ENCODE measurements at regions not wholly inside any gene's neighbourhood (a gene's known extent, or its start where the extent isn't known, plus 50 kb on each side); places are given as distances from the start of the nearest gene placed in this dataset.

- H3K36me3 ChIP-seq (replicated peaks; ENCODE audit: control insufficient read depth, insufficient read depth, low read length), result no peaks in the 10 kb centered on the region
- H3K4me3 ChIP-seq (ENCODE audit: insufficient read depth, low read depth, low read length), result no peak overlapping the region
- no peaks in the 10 kb centered on the region for H3K27me3 ChIP-seq (ENCODE audit: control insufficient read depth, insufficient read depth, low read length)
- no peak for DNase-seq
Measured at GRCh38 chr1:222105861-222106260, 364.0 kb upstream of the DUSP10 start.

- no peak for DNase-seq
- no peaks in the 10 kb centered on the region for H3K27me3 ChIP-seq (ENCODE audit: control insufficient read depth, insufficient read depth, low read length)
- no peak overlapping the region for H3K4me3 ChIP-seq (ENCODE audit: insufficient read depth, low read depth, low read length)
- no peaks in the 10 kb centered on the region for H3K36me3 ChIP-seq (replicated peaks; ENCODE audit: control insufficient read depth, insufficient read depth, low read length)
Measured at GRCh38 chr1:222105393-222105737, 363.5 kb upstream of the DUSP10 start.

- no peak for DNase-seq
- Histone ChIP-seq H3K36me3 (replicated peaks; ENCODE audit: control insufficient read depth, insufficient read depth, low read length) (no peaks in the 10 kb centered on the region), H3K4me3 (ENCODE audit: insufficient read depth, low read depth, low read length) (no peak overlapping the region), H3K27me3 (ENCODE audit: control insufficient read depth, insufficient read depth, low read length) (no peaks in the 10 kb centered on the region)
Measured at GRCh38 chr1:222104694-222105392, 363.0 kb upstream of the DUSP10 start.

- Histone ChIP-seq H3K27me3 (ENCODE audit: control insufficient read depth, insufficient read depth, low read length) (no peaks in the 10 kb centered on the region), H3K36me3 (replicated peaks; ENCODE audit: control insufficient read depth, insufficient read depth, low read length) (no peaks in the 10 kb centered on the region), H3K4me3 (ENCODE audit: insufficient read depth, low read depth, low read length) (no peak overlapping the region)
- DNase-seq, result no peak
Measured at GRCh38 chr1:222104097-222104496, 362.2 kb upstream of the DUSP10 start.

GRCh38 chr1:222099746-222100145 is 357.9 kb upstream of the DUSP10 start:
- H3K27me3 ChIP-seq (ENCODE audit: control insufficient read depth, insufficient read depth, low read length), result no peaks in the 10 kb centered on the region
- no peaks in the 10 kb centered on the region for H3K36me3 ChIP-seq (replicated peaks; ENCODE audit: control insufficient read depth, insufficient read depth, low read length)
- no peak overlapping the region for H3K4me3 ChIP-seq (ENCODE audit: insufficient read depth, low read depth, low read length)
- no peak for DNase-seq

- H3K4me3 ChIP-seq (ENCODE audit: insufficient read depth, low read depth, low read length), result no peak overlapping the region
- DNase-seq, result no peak
- H3K36me3 ChIP-seq (replicated peaks; ENCODE audit: control insufficient read depth, insufficient read depth, low read length), result no peaks in the 10 kb centered on the region
- no peaks in the 10 kb centered on the region for H3K27me3 ChIP-seq (ENCODE audit: control insufficient read depth, insufficient read depth, low read length)
Measured at GRCh38 chr1:222098404-222098803, 356.5 kb upstream of the DUSP10 start.

- DNase-seq, result no peak
- Histone ChIP-seq H3K36me3 (replicated peaks; ENCODE audit: control insufficient read depth, insufficient read depth, low read length) (no peaks in the 10 kb centered on the region), H3K4me3 (ENCODE audit: insufficient read depth, low read depth, low read length) (no peak overlapping the region), H3K27me3 (ENCODE audit: control insufficient read depth, insufficient read depth, low read length) (no peaks in the 10 kb centered on the region)
Measured at GRCh38 chr1:222097588-222097987, 355.7 kb upstream of the DUSP10 start.

GRCh38 chr1:222096883-222097282 is 355.0 kb upstream of the DUSP10 start:
- DNase-seq, result no peak
- H3K36me3 ChIP-seq (replicated peaks; ENCODE audit: control insufficient read depth, insufficient read depth, low read length), result no peaks in the 10 kb centered on the region
- no peak overlapping the region for H3K4me3 ChIP-seq (ENCODE audit: insufficient read depth, low read depth, low read length)
- no peaks in the 10 kb centered on the region for H3K27me3 ChIP-seq (ENCODE audit: control insufficient read depth, insufficient read depth, low read length)

GRCh38 chr1:222096476-222096772 is 354.5 kb upstream of the DUSP10 start:
- Histone ChIP-seq H3K27me3 (ENCODE audit: control insufficient read depth, insufficient read depth, low read length) (no peaks in the 10 kb centered on the region), H3K36me3 (replicated peaks; ENCODE audit: control insufficient read depth, insufficient read depth, low read length) (no peaks in the 10 kb centered on the region), H3K4me3 (ENCODE audit: insufficient read depth, low read depth, low read length) (no peak overlapping the region)
- no peak for DNase-seq

- Histone ChIP-seq H3K4me3 (ENCODE audit: insufficient read depth, low read depth, low read length) (no peak overlapping the region), H3K27me3 (ENCODE audit: control insufficient read depth, insufficient read depth, low read length) (no peaks in the 10 kb centered on the region), H3K36me3 (replicated peaks; ENCODE audit: control insufficient read depth, insufficient read depth, low read length) (no peaks in the 10 kb centered on the region)
- DNase-seq, result peak; percentile 71
Measured at GRCh38 chr1:222095606-222096475, 354.0 kb upstream of the DUSP10 start.

- Histone ChIP-seq H3K27me3 (ENCODE audit: control insufficient read depth, insufficient read depth, low read length) (no peaks in the 10 kb centered on the region), H3K4me3 (ENCODE audit: insufficient read depth, low read depth, low read length) (no peak overlapping the region), H3K36me3 (replicated peaks; ENCODE audit: control insufficient read depth, insufficient read depth, low read length) (no peaks in the 10 kb centered on the region)
- DNase-seq, result no peak
Measured at GRCh38 chr1:222093518-222093917, 351.6 kb upstream of the DUSP10 start.

GRCh38 chr1:222090103-222090502 is 348.2 kb upstream of the DUSP10 start:
- no peak overlapping the region for H3K4me3 ChIP-seq (ENCODE audit: insufficient read depth, low read depth, low read length)

GRCh38 chr1:222087221-222087920 is 345.5 kb upstream of the DUSP10 start:
- no peak for DNase-seq
- Histone ChIP-seq H3K27me3 (ENCODE audit: control insufficient read depth, insufficient read depth, low read length) (no peaks in the 10 kb centered on the region), H3K4me3 (ENCODE audit: insufficient read depth, low read depth, low read length) (no peak overlapping the region), H3K36me3 (replicated peaks; ENCODE audit: control insufficient read depth, insufficient read depth, low read length) (no peaks in the 10 kb centered on the region)

More at GRCh38 chr1:222090103-222090502, 348.2 kb upstream of the DUSP10 start:
- H3K27me3 ChIP-seq (ENCODE audit: control insufficient read depth, insufficient read depth, low read length), result no peaks in the 10 kb centered on the region
- no peaks in the 10 kb centered on the region for H3K36me3 ChIP-seq (replicated peaks; ENCODE audit: control insufficient read depth, insufficient read depth, low read length)
- no peak for DNase-seq

GRCh38 chr1:222084996-222085395 is 343.1 kb upstream of the DUSP10 start:
- no peak for DNase-seq
- Histone ChIP-seq H3K27me3 (ENCODE audit: control insufficient read depth, insufficient read depth, low read length) (no peaks in the 10 kb centered on the region), H3K36me3 (replicated peaks; ENCODE audit: control insufficient read depth, insufficient read depth, low read length) (no peaks in the 10 kb centered on the region), H3K4me3 (ENCODE audit: insufficient read depth, low read depth, low read length) (no peak overlapping the region)

- H3K27me3 ChIP-seq (ENCODE audit: control insufficient read depth, insufficient read depth, low read length), result no peaks in the 10 kb centered on the region
- no peak overlapping the region for H3K4me3 ChIP-seq (ENCODE audit: insufficient read depth, low read depth, low read length)
- DNase-seq, result no peak
- no peaks in the 10 kb centered on the region for H3K36me3 ChIP-seq (replicated peaks; ENCODE audit: control insufficient read depth, insufficient read depth, low read length)
Measured at GRCh38 chr1:222084048-222084447, 342.2 kb upstream of the DUSP10 start.

All from H7 (cell line).